HG03159 (cell line): ENCODE measurements at regions not wholly inside any gene's neighbourhood (a gene's known extent, or its start where the extent isn't known, plus 50 kb on each side); places are given as distances from the start of the nearest gene placed in this dataset.

Experiments
- ATAC-seq: cut with Tn5 transposase; IDR thresholded peaks from one replicate; pipeline ENCODE4 v1.9.1; 2021; ENCODE audit warnings: mild to moderate bottlenecking, moderate library complexity; ENCODE audit not compliant: unreplicated experiment

DNA sequence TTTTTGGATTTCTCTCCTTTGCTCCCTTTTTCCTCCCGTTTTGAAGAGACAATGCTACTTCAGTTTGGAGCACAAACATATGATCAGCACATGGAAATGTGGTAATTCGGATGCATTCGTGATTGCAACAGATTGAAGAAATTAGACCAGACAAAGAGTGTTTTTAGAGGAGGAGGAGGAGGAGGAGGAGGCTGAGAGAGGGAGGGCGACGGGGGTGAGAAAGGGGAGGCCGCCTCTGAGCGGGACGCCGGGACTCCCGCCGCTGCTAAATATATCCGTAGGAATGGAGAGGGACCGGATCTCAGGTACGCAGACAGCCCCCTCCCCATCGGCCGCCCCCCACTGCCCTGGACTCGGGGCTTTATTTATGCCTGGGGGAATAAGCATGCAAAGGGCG is 179.3 kb downstream of the SEC14L1 start:
- ATAC-seq: no peak

DNA sequence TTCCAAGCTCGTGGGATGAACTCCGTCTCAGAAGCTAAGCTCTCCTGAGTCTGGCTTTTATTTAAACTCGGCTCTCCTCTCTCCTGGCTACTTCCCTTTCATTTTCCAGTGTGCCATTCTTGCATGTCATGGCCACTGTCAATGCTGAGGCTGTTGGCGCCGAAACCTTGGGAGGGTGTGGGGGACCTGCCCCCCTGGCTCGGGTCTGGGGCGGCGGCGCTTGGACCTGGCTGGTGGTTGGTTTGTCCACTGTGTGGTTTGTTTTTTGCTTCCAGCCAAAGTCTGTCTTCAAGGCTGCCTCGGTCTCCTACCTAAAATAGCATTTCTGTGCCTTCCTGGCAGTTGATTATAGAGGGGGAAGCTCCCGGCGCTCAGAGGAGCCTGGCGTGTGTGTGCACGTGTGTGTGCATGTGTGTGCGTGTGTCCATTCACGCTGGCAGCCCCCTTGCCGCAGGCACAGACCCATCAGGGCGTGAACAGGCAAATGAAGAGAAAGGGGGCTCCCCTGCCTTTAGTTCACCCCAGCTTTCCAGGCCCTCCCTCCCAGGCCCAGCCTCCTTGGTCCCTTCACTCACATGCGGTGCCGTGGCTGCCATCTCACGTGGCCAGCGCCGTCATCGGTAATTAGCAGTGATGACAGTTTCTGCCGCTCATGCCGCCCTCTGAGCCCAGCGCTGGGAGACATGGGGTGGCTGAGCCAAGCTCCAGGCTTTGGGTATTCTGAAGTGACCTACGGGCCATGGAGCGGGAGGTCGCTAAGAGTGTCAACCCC is 179.9 kb downstream of the SEC14L1 start:
- no peak for ATAC-seq

DNA sequence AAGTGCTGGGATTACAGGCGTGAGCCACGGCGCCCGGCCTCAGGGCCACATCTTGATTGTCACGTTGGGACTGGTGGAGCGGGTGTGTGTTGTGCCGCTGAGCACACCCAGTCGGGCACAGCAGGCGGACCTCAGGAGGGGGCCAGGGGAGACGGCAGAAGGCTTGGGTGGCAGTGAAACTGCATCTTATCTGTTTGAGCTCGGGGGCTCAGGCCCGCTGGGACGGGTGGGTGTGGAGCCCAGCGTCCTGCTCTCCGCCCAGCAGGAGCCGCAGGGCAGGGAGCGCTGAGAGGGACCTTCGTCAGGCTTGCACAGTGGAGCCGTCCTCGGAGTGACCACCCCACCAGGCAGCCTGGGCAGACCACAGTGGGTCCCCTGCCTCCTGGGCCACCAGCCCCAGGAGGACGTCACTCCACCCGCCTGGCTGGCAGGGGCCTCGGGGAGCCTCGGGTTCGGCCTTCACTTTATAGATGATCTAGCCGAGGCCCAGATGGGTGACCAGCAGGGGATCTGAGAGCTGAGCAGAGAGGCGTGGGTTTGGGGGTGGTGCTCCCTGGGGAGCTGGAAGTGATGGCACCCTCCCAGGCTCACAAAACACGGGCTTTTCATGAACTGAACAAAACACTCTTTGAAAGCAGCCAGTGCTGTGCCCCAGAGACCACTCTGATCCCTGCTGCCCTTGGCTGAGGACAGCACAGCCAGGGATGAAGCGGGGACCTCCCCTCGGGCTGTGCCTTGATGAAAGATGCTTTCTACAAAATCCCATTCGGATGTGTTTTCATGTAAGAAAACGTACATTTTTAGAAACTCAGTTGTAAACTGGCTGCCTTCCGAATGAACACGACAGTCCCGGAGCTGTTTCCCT is 181.1 kb downstream of the SEC14L1 start:
- ATAC-seq: no peak

DNA sequence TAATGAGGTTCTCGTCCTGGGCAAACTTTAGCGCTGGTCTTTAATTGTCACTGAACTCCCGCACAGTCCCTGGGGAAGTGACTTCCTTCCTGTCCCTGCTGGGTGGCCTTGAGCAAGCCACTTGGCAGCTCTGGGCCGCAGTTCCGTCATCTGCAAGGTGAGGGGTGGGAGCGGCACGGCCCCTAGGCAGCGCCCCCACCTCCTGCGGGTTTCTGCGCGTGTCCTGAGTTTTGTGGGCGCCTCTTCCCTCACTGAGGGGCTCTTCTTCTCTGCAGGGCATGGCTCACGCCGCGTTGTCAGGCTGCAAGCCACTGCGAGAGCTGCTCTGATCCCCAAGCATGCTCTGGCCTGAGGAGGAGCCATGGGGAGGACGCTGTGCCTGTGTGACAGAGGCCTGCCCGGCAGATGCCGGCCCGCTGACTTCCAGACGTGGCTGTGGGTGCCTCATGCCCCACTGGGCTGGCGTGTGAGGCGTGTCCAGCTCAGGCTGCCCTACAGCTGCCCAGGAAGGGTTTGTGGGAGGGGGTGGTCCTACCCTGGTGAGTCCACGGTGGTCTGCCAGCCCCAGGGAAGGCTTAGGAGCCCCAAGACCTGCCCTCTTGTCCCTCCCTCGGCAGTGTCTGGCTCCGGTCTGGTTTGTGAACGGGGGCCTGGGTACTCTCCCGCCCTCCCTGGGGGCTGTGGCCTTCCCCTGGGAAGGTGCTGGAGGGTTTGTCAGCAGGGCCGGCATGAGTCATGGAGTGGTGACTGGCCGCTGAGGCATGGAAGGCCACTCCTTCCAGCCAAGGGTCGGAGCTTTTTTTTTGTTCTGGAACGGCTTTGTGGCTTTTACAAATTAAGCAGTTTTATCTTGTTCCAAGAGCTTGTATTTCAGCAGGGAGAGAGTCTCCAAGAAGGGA is 182.0 kb downstream of the SEC14L1 start:
- ATAC-seq: no peak

DNA sequence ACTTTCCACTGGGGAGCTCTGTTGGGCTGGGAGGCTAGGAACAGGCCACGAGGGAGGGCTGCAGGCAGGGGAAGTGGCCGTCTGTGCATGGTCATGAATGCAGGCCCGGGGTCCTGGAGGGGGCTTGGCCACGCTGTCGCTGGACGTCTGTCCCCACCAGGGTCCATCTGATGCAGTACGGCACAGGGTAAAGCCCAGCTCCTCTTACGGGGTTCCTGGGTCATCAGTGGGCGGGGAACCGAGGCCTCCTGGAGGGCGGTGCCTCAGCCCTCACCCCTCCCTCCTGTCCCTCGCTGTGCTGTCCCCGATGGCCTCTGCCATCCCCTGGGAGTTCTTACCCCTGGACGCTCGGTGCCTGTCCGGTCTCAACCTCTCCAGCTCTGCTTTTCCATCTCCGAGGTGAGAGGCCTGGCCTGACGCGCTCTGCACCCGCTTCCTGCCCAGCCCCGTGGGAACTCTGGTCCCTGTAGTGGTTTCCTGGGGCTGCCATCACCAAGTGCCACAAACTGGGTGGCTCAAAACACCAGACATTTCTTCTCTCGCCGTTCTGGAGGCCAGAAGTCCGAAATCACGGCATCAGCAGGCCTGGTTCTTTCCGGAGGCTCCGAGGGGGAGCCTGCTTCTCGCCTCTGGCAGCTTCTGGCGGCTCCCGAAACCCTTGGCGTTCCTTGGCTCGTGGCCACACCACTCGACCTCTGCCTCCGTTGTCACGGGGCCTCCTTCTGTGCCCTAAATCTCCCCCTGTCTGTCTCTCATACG is 182.8 kb downstream of the SEC14L1 start:
- ATAC-seq: no peak

DNA sequence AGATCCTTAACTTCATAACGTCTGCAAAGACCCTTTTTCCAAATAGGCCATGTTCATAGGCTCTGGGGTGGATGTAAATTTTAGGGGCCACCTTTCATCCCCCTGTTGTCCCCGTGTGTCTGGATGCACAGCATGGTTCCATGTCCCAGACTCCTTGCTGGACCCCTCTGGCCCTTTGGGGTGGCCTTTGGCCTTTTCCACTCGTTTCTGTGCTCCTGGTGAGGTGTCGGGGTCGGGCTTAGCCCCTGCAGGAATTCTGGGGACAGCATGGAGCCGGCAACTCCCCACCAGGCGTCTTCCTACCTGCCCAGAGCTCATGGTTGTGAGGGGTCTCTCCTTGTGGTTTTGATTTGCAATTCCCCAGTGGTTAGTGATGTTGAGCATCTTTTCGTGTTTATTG is 183.5 kb downstream of the SEC14L1 start:
- ATAC-seq: no peak

DNA sequence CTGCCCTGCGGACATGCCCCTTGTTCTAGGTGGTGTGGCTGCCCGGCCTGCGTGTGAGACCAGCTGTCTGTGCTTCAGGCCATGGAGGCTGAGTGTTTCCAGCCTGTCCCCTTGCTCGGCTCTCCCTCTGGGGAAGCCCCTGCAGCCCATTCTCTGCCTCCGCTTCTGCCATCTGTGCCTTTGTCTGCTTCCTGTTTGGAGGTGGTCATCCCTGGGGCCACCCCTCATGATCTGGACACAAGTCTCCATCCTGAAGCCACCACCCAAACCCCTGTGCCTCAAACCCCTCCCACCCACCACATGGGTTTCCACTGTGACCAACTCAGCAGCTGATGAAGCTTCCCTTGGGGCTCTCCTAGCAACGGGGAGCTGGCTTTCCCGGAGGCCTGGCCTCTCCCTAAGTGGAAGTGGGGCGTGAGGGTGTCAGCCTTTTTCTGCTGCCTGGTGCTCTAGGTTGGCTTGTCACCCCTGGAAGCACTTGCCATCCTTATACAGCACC is 184.9 kb downstream of the SEC14L1 start:
- peak; percentile 21 for ATAC-seq

DNA sequence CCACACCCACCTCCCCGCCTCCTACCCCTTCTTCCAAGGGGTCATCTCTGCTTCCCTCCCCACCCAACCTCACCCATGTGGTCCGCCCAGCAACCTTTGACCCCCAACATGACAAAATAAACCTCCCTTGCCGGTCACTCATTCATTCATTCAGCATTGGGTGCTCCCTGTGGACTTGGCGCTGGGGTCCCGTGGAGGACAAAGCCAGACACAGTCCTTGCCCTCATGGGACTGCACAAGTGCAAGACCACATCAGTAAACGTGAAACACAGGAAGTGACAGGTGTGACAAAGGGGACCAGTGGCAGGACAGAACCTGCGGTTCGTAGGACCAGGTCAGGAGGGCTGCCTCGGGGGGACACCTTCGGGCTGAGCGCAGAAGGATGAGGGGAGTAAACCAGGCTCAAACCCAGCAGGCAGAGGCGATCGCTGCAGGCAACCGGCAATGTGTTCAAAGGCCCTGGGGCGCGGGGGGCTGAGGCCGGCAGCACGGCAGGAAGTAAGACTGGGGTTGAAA is 185.4 kb downstream of the SEC14L1 start:
- no peak for ATAC-seq

DNA sequence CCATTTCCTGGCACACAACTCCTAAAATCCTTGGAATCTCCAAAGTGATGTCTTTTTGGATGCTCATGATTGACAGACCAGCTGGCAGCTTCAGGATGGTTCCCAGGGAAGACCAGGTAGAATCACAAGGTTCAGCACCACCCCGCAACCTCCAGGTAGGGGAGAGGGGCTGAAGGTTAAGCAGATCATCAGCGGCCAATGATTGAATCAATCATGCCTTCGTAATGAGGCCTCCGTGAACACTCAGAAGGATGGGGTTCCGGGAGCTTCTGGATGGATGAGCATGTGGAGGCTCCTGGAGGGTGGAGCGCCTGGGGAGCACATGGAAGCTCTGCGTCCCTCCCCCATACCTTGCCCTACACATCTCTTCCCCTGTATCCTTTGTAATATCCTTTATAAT is 185.9 kb downstream of the SEC14L1 start:
- ATAC-seq: no peak

DNA sequence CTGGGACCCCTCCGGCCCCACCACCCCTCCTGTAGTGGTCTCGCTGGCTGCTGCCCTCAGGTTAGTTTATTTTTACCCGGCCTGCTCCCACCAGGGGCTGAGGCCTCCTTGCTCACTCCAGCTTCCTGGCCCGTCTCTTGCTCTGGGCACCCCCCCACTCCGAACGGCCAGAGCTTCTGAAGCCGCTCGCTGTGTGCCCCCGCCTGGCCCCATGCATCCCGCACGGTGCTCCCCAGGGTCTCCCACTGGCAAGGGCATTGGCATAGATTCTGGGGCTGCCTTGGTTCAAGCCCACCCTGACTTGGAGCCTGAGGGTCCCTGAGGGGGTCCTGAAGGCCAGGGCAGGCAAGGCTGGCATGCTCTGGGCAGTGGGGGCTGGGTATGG is 186.4 kb downstream of the SEC14L1 start:
- no peak for ATAC-seq

DNA sequence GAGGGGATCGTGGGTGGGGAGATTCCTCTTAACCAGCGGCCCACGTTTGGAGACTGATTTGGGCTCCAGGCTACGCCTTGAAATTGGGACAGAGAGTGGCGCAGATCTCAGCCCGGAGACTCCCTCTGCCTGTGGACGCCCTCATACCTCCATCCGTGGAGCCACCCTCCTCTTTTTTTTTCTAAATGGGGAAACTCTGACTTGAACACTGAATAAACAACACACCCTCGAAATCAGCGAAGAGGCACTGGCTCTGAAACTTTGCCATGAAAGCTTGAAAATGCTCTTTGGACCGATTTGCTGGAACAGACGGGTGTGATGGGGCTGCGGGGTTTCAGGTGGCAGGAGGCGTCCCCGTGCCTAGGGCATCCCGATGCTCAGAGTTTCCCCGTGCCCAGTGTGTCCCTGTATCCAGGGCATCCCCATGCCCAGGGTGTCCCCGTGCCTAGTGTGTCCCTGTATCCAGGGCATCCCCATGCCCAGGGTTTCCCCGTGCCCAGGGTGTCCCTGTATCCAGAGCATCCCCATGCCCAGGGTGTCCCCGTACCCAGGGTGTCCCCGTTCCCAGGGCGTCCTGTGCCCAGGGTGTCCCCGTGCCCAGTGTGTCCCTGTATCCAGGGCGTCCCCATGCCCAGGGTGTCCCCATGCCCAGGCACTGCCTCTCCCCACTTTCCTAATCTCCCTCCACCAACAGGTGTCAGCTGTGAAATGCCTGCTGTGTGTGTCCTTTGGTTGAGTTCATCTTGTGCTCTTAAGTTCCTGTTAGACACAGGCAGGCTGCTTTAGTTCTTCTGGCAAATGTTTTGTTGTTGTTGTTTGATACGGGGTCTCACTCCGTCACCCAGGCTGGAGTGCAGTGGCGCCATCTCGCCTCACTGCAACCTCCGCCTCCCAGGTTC is 187.0 kb downstream of the SEC14L1 start:
- no peak for ATAC-seq

DNA sequence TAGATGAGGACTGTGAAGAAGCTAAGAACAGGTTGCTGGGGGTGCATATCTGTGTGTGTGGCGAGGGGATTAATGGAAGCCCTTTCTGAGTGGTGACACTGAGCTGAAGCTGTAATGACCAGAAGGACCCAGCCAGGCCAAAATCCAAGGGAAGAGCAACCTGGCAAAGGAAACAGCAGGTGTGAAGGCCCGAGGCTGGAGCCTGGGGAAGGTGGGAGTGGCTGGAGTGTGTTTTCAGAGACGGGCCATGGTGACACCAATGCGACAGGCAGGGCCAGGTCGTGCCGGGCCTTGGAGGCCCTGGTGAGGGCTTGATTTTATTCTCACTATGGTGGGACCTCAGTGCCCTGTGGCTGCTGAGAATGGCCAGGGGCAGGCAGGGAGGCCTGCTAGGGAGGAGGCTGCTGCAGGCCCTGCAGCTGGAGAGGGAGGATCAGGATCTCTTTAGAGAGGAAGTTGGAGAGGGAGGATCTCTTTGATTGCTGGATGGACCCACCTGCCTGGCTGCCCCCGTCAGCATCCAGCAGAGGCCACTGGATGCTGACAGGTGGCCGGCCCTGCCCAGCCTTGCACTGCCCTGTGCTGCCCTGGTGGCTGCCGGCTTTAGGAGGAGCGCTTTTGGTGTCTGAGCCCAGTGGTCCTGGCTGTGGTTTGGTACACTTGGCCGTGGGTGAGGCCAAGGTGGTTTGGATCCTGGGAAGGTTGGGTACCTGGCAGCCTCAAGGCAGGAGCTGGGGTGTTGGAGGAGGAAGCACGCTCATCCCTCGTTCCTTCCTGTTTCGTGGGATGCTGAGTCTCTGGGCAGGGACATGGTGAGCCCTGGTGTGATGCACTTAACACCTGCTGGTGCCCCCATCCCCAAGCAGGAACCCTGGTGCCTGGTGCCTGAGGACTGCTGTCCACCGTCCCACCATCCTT is 188.3 kb downstream of the SEC14L1 start:
- ATAC-seq: no peak

DNA sequence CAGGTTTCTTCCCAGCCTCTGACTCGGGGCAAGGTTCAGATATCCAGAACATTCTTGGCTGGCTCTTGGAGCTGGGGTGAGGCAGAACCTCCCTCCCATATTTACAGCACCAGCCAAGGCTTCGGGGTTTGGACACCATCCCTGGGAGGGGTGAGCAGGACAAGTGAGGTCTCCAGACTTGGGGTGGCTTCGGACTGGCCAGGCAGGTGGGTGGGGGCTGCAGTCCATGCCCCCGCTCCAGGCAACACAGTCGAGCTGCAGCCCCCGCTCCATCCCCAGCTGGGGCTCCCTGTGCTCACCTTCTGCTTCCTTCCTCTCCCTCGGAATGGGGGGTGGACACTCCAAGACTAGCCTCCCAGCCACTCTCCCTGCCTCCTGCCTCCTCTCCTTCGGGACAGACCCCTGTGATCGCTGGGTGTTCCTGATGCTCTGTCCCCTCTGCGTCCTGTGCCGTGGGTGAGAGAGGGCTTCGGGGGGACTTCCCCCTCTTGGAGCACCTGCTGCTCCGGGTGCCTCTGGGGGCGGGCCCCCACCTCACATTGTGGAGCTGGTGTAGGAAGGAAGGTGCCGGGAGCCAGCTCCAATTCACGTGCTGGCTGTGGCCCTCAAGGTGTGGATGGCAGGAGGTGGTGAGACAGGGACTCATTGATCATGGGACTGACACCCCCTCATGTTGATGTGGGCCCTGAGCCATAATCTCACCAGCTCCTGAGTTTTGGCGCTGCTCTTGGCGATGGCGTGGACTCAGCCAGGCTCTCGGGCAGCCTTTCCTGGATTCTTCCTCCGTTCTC is 189.2 kb downstream of the SEC14L1 start:
- ATAC-seq: no peak

DNA sequence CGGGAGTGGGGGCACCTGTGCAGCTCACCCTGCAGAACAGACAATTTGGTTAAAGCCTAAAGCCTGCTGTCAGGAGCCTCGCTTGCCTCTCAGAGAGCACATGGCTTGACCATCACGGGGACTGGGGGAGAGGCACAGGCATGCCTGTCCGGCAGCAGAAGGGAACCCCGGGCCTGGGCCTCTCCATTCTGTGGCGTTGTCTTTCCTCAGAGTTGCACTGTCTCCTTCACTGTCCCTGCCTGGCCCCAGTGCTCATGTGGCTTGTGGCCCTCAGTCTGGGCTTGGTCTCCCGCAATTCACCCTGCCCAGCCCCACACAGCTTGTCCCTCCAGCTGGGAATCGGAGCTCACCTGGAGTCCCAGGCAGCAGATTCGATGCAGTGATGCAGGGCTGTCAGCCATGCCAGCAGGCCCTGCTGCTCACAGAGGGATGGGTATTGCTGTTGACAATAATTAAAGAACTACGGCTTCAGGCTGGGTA is 189.9 kb downstream of the SEC14L1 start:
- ATAC-seq: no peak

DNA sequence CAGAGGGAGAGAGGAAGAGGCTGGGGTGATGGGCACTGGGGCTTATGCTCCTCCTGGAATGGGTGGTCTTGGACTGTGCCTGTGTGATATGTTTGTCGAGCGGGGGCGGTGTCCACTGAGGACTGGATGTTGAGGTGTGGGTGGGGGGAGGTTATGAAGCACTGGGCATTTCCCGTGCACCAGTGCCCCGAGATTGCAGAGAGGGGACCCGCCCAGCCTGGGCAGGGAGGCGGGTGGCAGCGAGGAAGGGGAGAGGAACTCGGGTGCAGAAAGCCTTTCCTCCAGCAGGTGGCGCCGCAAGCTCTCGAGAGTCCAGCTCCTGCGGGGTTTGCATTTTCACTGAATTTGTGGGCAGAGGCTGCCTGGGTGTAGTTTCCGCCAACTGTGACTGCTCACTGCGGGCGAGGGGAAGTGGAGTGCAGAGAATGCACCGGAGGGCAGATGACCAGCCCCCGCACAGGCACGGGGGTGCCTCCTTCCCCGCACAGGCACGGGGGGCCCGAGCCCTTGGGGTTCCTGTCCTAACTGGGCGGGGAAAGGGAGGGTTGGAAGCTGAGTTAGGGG is 190.6 kb downstream of the SEC14L1 start:
- peak; percentile 63 for ATAC-seq

DNA sequence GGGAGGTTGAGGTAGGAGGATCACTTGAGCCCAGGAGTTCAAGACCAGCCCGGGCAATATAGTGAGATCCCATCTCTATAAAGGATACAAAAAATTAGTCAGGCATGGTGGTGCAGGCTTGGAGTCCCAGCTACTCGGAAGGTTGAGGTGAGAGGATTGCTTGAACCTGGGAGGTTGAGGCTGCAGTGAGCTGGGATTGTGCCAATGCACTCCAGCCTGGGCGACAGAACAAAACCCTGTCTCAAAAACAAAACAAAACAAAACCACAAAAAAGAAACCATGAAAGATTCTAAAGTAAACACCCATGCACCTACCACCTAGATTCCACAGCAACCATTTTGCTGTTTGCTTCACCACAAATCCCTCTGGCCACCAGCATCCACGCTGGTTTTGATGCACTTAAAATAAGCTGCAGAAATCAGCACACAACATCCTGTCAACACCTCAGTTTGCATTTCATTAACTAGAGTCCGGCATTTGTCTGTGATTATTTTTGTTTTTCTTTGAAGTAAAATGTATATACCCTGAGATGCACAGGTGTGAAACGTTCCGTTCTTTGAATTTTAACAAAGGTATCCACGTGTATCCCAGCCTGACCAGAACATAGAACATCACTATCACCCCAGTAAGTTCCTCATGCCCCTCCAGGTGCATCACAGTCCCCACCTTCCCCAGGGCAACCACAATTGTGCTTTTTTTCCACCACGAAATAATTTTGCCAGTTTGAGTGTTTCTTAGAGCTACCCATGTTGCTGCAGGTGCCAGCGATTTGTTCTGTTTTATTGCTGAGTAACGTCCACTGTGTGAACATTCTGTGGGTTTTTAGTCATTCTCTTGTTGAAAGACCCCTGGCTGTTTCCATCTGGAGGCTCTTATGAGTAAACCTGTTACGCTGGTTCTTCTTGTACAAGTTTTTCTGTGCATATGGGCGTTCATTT is 191.5 kb downstream of the SEC14L1 start:
- no peak for ATAC-seq
